Lung (tissue), 11 donors: ENCODE measurements at regions not wholly inside any gene's neighbourhood (a gene's known extent, or its start where the extent isn't known, plus 50 kb on each side); places are given as distances from the start of the nearest gene placed in this dataset.
"Not testable (repeated sequence)": the region's sequence is repeated elsewhere in the genome, so short reads cannot be mapped to it uniquely, and the experiment has no call there.

Source experiments
- ATAC-seq: fragments of 200-7000 bp; cut with Tn5 transposase; one replicate; pipeline ENCODE4 v1.9.1; 2020; ENCODE audit warnings: moderate number of reproducible peaks; ENCODE audit not compliant: insufficient read depth, low FRiP score
- DNase-seq, 3 donors: peaks; one replicate each; pipeline ENCODE4 v3.0.0-alpha.2; 2013 to 2017
- H3K27ac ChIP-seq, 2 donors: one replicate each; pipeline ENCODE4 v1.5.1; 2013; ENCODE audit warnings: mild to moderate bottlenecking in 2 of 2, moderate library complexity in 2 of 2, control low read depth in 1 of 2, inconsistent platforms in 1 of 2, low read depth in 1 of 2, low read length in 1 of 2
- H3K27me3 ChIP-seq, 3 donors: one replicate each; pipeline ENCODE4 v1.5.1; 2013; ENCODE audit warnings: low read length in 2 of 3; ENCODE audit not compliant: control insufficient read depth in 3 of 3, insufficient read depth in 3 of 3
- H3K36me3 ChIP-seq, 4 donors: one replicate each; pipeline ENCODE4 v1.5.1; 2013; ENCODE audit warnings: low read length in 4 of 4, mild to moderate bottlenecking in 1 of 4, moderate library complexity in 1 of 4; ENCODE audit not compliant: control insufficient read depth in 4 of 4, insufficient read depth in 4 of 4
- H3K4me1 ChIP-seq, 5 donors: one replicate each; pipeline ENCODE4 v1.5.1; 2013; ENCODE audit warnings: low read length in 5 of 5, mild to moderate bottlenecking in 2 of 5, moderate library complexity in 1 of 5; ENCODE audit not compliant: control insufficient read depth in 5 of 5, insufficient read depth in 5 of 5
- H3K4me3 ChIP-seq: one replicate; pipeline ENCODE4 v1.5.1; 2013; ENCODE audit warnings: mild to moderate bottlenecking, control low read depth, moderate library complexity
- H3K9ac ChIP-seq, 2 donors: one replicate each; pipeline ENCODE4 v1.5.1; 2013; ENCODE audit warnings: low read length in 2 of 2, control low read depth in 1 of 2; ENCODE audit not compliant: insufficient read depth in 1 of 2
- H3K9me3 ChIP-seq, 4 donors: one replicate each; pipeline ENCODE4 v1.5.1; 2013; ENCODE audit warnings: low read length in 3 of 4, mild to moderate bottlenecking in 1 of 4, moderate library complexity in 1 of 4; ENCODE audit not compliant: control insufficient read depth in 4 of 4, insufficient read depth in 3 of 4
- WGBS, 2 donors: extraction: QIAGEN DNeasy Blood & Tissue Kit; methylation state at CpG; one replicate each; pipeline ENCODE4 v1.1.7; 2013; 5-methylcytosine and 5-hydroxymethylcytosine counted together
- TF ChIP-seq, protein P1 (sequence below): IDR thresholded peaks from 2 replicates; pipeline ENCODE4 v1.5.1; 2012; ENCODE audit warnings: mild to moderate bottlenecking; ENCODE audit errors: control extremely low read depth, extremely low read depth
- donor health status: control.
- donor health status: control.
- donor health status: Bipolar disorder and iron deficiency.
- donor health status: healthy.
- donor health status: DM: yes; HTN: yes; CAD: no.

DNA sequence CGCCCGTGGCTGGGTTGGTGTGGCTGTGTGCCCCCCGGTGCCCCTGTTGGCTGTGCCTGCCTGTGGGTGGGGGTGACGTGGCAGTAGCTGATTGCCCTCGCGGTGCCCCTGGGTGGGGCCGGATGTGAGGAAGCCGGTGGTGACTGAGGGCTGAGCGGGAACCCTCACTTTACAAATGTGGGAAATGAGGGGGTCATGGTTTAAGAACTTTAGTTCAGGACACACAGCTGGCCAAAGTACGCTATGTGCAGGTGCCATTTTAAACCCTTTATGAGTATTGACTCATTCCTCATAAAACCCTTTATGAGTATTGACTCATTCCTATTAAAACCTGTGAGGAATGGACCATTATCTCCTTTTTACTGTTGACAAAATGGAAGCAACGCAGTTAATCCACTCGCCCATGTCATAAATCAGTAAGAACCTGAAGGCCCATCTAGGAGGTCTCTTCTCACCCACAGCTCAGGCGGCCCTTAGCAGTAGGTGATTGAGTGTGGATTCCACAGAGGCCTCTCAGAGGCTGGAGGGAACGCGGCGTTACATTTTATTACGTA lies 290.1 kb upstream of the COBL start:
- 80 to 81% methylated on average over 17 of the region's 17 CpGs for WGBS, 2 donors
- Histone ChIP-seq H3K4me1 (peaks cover 0 to 3% (median 0%) of the 10 kb centered on the region in 5 donors), H3K9me3 (peaks cover 0 to 7% (median 0%) of the 10 kb centered on the region in 4 donors), H3K4me3 (no peak overlapping the region), H3K27me3 (no peaks in the 10 kb centered on the region), H3K9ac (no peak overlapping the region), H3K36me3 (no peaks in the 10 kb centered on the region), H3K27ac (no peak overlapping the region)
- ATAC-seq (no peak), DNase-seq (no peak)
- TF ChIP-seq, protein P1, sequence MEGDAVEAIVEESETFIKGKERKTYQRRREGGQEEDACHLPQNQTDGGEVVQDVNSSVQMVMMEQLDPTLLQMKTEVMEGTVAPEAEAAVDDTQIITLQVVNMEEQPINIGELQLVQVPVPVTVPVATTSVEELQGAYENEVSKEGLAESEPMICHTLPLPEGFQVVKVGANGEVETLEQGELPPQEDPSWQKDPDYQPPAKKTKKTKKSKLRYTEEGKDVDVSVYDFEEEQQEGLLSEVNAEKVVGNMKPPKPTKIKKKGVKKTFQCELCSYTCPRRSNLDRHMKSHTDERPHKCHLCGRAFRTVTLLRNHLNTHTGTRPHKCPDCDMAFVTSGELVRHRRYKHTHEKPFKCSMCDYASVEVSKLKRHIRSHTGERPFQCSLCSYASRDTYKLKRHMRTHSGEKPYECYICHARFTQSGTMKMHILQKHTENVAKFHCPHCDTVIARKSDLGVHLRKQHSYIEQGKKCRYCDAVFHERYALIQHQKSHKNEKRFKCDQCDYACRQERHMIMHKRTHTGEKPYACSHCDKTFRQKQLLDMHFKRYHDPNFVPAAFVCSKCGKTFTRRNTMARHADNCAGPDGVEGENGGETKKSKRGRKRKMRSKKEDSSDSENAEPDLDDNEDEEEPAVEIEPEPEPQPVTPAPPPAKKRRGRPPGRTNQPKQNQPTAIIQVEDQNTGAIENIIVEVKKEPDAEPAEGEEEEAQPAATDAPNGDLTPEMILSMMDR = no peak

DNA sequence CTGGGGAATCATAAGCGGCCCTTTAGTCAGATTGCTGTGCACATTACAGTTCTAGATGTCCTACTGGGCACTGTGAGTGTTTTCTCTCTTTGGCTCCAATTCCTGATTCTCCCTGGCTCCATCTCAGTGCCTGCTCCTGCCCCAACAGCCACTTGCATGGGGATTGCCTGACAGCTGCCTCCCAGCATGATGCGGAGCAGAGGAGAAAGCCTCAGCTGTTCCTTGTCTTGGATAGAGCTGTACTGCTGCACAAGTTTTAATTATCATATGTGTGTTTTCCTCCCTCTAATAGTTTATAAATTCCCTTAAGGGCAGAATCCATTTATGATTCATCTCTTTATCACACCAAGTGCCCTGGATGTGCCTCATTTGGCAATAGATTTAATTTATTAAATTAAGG lies 285.8 kb upstream of the COBL start:
- peak overlapping the region in 1 of 2 donors; percentile 22 for H3K27ac ChIP-seq
- H3K4me1 ChIP-seq = peaks cover 0 to 3% (median 0%) of the 10 kb centered on the region in 5 donors
- H3K36me3 ChIP-seq = no peaks in the 10 kb centered on the region
- 86 to 95% methylated on average over 2 of the region's 2 CpGs for WGBS, 2 donors
- H3K9me3 ChIP-seq = peaks cover 0 to 5% (median 0%) of the 10 kb centered on the region in 4 donors
- H3K9ac ChIP-seq = no peak overlapping the region
- DNase-seq (no peak), ATAC-seq (no peak)
- H3K4me3 ChIP-seq = no peak overlapping the region
- TF ChIP-seq, protein P1 = no peak
- no peaks in the 10 kb centered on the region for H3K27me3 ChIP-seq

DNA sequence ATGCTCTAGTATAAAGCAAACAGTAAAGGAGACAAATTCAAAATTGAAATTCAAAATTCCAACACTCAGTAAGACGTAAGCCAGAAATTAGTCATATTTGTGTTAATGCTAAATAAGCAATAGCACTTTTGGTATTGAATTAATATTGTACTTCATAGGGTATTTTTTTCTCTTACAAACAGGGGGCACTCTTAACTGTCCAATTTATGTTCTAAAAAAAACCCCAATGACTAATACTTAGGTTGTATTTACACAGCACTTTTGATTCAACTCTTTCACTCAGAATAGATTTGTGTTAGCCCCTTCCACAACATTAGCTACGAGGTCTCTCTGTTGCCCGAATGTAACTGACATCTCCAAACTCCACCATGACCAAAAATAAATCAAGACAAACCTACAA lies 284.9 kb upstream of the COBL start:
- DNase-seq = no peak
- ATAC-seq = no peak
- TF ChIP-seq, protein P1 = no peak
- Histone ChIP-seq H3K27me3 (no peaks in the 10 kb centered on the region), H3K27ac (no peak overlapping the region), H3K36me3 (no peaks in the 10 kb centered on the region), H3K4me1 (peaks cover 0 to 3% (median 0%) of the 10 kb centered on the region in 5 donors), H3K9ac (no peak overlapping the region), H3K9me3 (peaks cover 0 to 5% (median 0%) of the 10 kb centered on the region in 4 donors), H3K4me3 (no peak overlapping the region)
- WGBS, 2 donors = 73 to 83% methylated on average over 3 of the region's 3 CpGs

DNA sequence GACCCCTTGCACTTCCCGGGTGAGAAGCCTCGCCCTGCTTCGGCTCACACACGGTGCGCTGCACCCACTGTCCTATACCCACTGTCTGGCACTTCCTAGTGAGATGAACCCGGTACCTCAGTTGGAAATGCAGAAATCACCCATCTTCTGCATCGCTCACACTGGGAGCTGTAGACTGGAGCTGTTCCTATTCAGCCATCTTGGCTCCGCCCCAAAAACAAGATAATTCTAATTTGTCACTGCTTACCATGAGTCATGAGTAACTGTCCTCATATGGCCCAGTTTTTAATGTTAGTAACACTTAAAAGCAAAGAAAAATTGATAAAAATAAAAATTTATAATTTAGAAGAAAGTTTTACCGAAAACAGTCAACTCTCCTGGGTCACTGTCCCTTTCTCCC lies 283.3 kb upstream of the COBL start:
- ATAC-seq, DNase-seq, H3K27ac ChIP-seq, H3K4me3 ChIP-seq, H3K27me3 ChIP-seq, H3K4me1 ChIP-seq, H3K36me3 ChIP-seq, H3K9ac ChIP-seq, H3K9me3 ChIP-seq: not testable (repeated sequence)
- WGBS, 2 donors = 85 to 96% methylated on average over 9 of the region's 9 CpGs
